GM19328 (cell line): ENCODE measurements at regions not wholly inside any gene's neighbourhood (a gene's known extent, or its start where the extent isn't known, plus 50 kb on each side); places are given as distances from the start of the nearest gene placed in this dataset.

Experiments used
- ATAC-seq: cut with Tn5 transposase; IDR thresholded peaks from one replicate; pipeline ENCODE4 v1.9.1; 2021; ENCODE audit warnings: mild to moderate bottlenecking, moderate library complexity; ENCODE audit not compliant: unreplicated experiment

GRCh38 chr3:182525766-182526374 is 267.4 kb upstream of the ATP11B start:
- ATAC-seq = no peak

- ATAC-seq = no peak
These were observed 265.6 kb upstream of the ATP11B start for GRCh38 chr3:182527745-182528144.

GRCh38 chr3:182530316-182530715 is 263.0 kb upstream of the ATP11B start:
- no peak for ATAC-seq

GRCh38 chr3:182533394-182533793 is 259.9 kb upstream of the ATP11B start:
- no peak for ATAC-seq

- no peak for ATAC-seq
These were observed 248.8 kb upstream of the ATP11B start for GRCh38 chr3:182544542-182544941.

- ATAC-seq = no peak
These were observed 231.0 kb upstream of the ATP11B start for GRCh38 chr3:182562274-182562673.

- no peak for ATAC-seq
These were observed 227.1 kb upstream of the ATP11B start for GRCh38 chr3:182565916-182566796.

- no peak for ATAC-seq
These were observed 225.6 kb upstream of the ATP11B start for GRCh38 chr3:182567700-182568099.

GRCh38 chr3:182568261-182568660 is 225.0 kb upstream of the ATP11B start:
- no peak for ATAC-seq

GRCh38 chr3:182568876-182569275 is 224.4 kb upstream of the ATP11B start:
- ATAC-seq = no peak

- no peak for ATAC-seq
These were observed 222.2 kb upstream of the ATP11B start for GRCh38 chr3:182570946-182571594.

- ATAC-seq = no peak
These were observed 217.4 kb upstream of the ATP11B start for GRCh38 chr3:182575941-182576340.

- no peak for ATAC-seq
These were observed 209.8 kb upstream of the ATP11B start for GRCh38 chr3:182583545-182583944.

GRCh38 chr3:182585532-182586150 is 207.7 kb upstream of the ATP11B start:
- ATAC-seq = no peak

- no peak for ATAC-seq
These were observed 200.6 kb upstream of the ATP11B start for GRCh38 chr3:182592747-182593146.

GRCh38 chr3:182596676-182597410 is 196.5 kb upstream of the ATP11B start:
- ATAC-seq = no peak

- no peak for ATAC-seq
These were observed 195.7 kb upstream of the ATP11B start for GRCh38 chr3:182597621-182598041.

- no peak for ATAC-seq
These were observed 191.7 kb upstream of the ATP11B start for GRCh38 chr3:182601597-182601996.

GRCh38 chr3:182603501-182603900 is 189.8 kb upstream of the ATP11B start:
- no peak for ATAC-seq

GRCh38 chr3:182605882-182606611 is 187.3 kb upstream of the ATP11B start:
- ATAC-seq = no peak
